ENCODE measurements at regions not wholly inside any gene's neighbourhood (a gene's known extent, or its start where the extent isn't known, plus 50 kb on each side); places are given as distances from the start of the nearest gene placed in this dataset.

GRCh38 chr17:83193336-83194185, 114.2 kb downstream of the METRNL start:
- H3K36me3 ChIP-seq (ENCODE audit: control insufficient read depth in 2 of 2, insufficient read depth in 2 of 2, low read length in 1 of 2) = no peaks in the 10 kb centered on the region
- peaks cover 6 to 18% of the 10 kb centered on the region in 2 donors for H3K4me1 ChIP-seq (ENCODE audit: control insufficient read depth in 2 of 2, insufficient read depth in 2 of 2, low read length in 2 of 2)
- H3K27ac ChIP-seq (ENCODE audit: low read depth in 1 of 2, low read length in 1 of 2) = no peak overlapping the region
- peak in 1 of 9 donors; percentile 21 for DNase-seq (ENCODE audit: low read depth in 6 of 9, low spot score in 9 of 9)
- WGBS = 28% methylated on average over 13 of the region's 13 CpGs
- peaks cover 0 to 2% of the 10 kb centered on the region in 2 donors for H3K9me3 ChIP-seq (ENCODE audit: control insufficient read depth in 2 of 2, insufficient read depth in 1 of 2, low read length in 1 of 2)
- H3K27me3 ChIP-seq (ENCODE audit: control insufficient read depth in 2 of 2, insufficient read depth in 1 of 2, low read length in 1 of 2) = peaks cover 0 to under 1% of the 10 kb centered on the region in 2 donors
- no peak overlapping the region for H3K4me3 ChIP-seq (ENCODE audit: low read length in 2 of 2)

- Histone ChIP-seq H3K4me3 (ENCODE audit: low read length in 2 of 2) (no peak overlapping the region), H3K4me1 (ENCODE audit: control insufficient read depth in 2 of 2, insufficient read depth in 2 of 2, low read length in 2 of 2) (peaks cover 8 to 24% of the 10 kb centered on the region in 2 donors), H3K27ac (ENCODE audit: low read depth in 1 of 2, low read length in 1 of 2) (no peak overlapping the region), H3K9me3 (ENCODE audit: control insufficient read depth in 2 of 2, insufficient read depth in 1 of 2, low read length in 1 of 2) (peaks cover 0 to 2% of the 10 kb centered on the region in 2 donors), H3K27me3 (ENCODE audit: control insufficient read depth in 2 of 2, insufficient read depth in 1 of 2, low read length in 1 of 2) (peaks cover 0 to 6% of the 10 kb centered on the region in 2 donors), H3K36me3 (ENCODE audit: control insufficient read depth in 2 of 2, insufficient read depth in 2 of 2, low read length in 1 of 2) (no peaks in the 10 kb centered on the region)
- 31% methylated on average over 7 of the region's 7 CpGs for WGBS
- no peak for DNase-seq (ENCODE audit: low read depth in 6 of 9, low spot score in 9 of 9)
Observed at GRCh38 chr17:83194186-83194561, 114.8 kb downstream of the METRNL start.

GRCh38 chr17:83194761-83195329, 115.4 kb downstream of the METRNL start:
- no peak overlapping the region for H3K27ac ChIP-seq (ENCODE audit: low read depth in 1 of 2, low read length in 1 of 2)
- H3K9me3 ChIP-seq (ENCODE audit: control insufficient read depth in 2 of 2, insufficient read depth in 1 of 2, low read length in 1 of 2) = peaks cover 0 to 2% of the 10 kb centered on the region in 2 donors
- no peak for DNase-seq (ENCODE audit: low read depth in 6 of 9, low spot score in 9 of 9)
- peaks cover 0 to 12% of the 10 kb centered on the region in 2 donors for H3K27me3 ChIP-seq (ENCODE audit: control insufficient read depth in 2 of 2, insufficient read depth in 1 of 2, low read length in 1 of 2)
- H3K36me3 ChIP-seq (ENCODE audit: control insufficient read depth in 2 of 2, insufficient read depth in 2 of 2, low read length in 1 of 2) = no peaks in the 10 kb centered on the region
- 94% methylated on average over 24 of the region's 24 CpGs for WGBS
- no peak overlapping the region for H3K4me3 ChIP-seq (ENCODE audit: low read length in 2 of 2)
- peaks cover 15 to 31% of the 10 kb centered on the region in 2 donors for H3K4me1 ChIP-seq (ENCODE audit: control insufficient read depth in 2 of 2, insufficient read depth in 2 of 2, low read length in 2 of 2)

GRCh38 chr17:83195330-83196023, 116.1 kb downstream of the METRNL start:
- Histone ChIP-seq H3K9me3 (ENCODE audit: control insufficient read depth in 2 of 2, insufficient read depth in 1 of 2, low read length in 1 of 2) (peaks cover 0 to 2% of the 10 kb centered on the region in 2 donors), H3K4me1 (ENCODE audit: control insufficient read depth in 2 of 2, insufficient read depth in 2 of 2, low read length in 2 of 2) (peaks cover 20 to 37% of the 10 kb centered on the region in 2 donors), H3K27me3 (ENCODE audit: control insufficient read depth in 2 of 2, insufficient read depth in 1 of 2, low read length in 1 of 2) (peaks cover 0 to 19% of the 10 kb centered on the region in 2 donors), H3K36me3 (ENCODE audit: control insufficient read depth in 2 of 2, insufficient read depth in 2 of 2, low read length in 1 of 2) (no peaks in the 10 kb centered on the region), H3K27ac (ENCODE audit: low read depth in 1 of 2, low read length in 1 of 2) (no peak overlapping the region), H3K4me3 (ENCODE audit: low read length in 2 of 2) (no peak overlapping the region)
- no peak for DNase-seq (ENCODE audit: low read depth in 6 of 9, low spot score in 9 of 9)
- WGBS = 92% methylated on average over 20 of the region's 20 CpGs

GRCh38 chr17:83196024-83196365, 116.6 kb downstream of the METRNL start:
- no peak for DNase-seq (ENCODE audit: low read depth in 6 of 9, low spot score in 9 of 9)
- H3K27ac ChIP-seq (ENCODE audit: low read depth in 1 of 2, low read length in 1 of 2) = no peak overlapping the region
- whole genome bisulfite sequencing = 91% methylated on average over 9 of the region's 9 CpGs
- H3K27me3 ChIP-seq (ENCODE audit: control insufficient read depth in 2 of 2, insufficient read depth in 1 of 2, low read length in 1 of 2) = peaks cover 0 to 20% of the 10 kb centered on the region in 2 donors
- H3K9me3 ChIP-seq (ENCODE audit: control insufficient read depth in 2 of 2, insufficient read depth in 1 of 2, low read length in 1 of 2) = peaks cover 0 to 2% of the 10 kb centered on the region in 2 donors
- H3K36me3 ChIP-seq (ENCODE audit: control insufficient read depth in 2 of 2, insufficient read depth in 2 of 2, low read length in 1 of 2) = no peaks in the 10 kb centered on the region
- H3K4me1 ChIP-seq (ENCODE audit: control insufficient read depth in 2 of 2, insufficient read depth in 2 of 2, low read length in 2 of 2) = peaks cover 21 to 42% of the 10 kb centered on the region in 2 donors
- no peak overlapping the region for H3K4me3 ChIP-seq (ENCODE audit: low read length in 2 of 2)

GRCh38 chr17:83196366-83196765, 117.0 kb downstream of the METRNL start:
- Histone ChIP-seq H3K36me3 (ENCODE audit: control insufficient read depth in 2 of 2, insufficient read depth in 2 of 2, low read length in 1 of 2) (no peaks in the 10 kb centered on the region), H3K27me3 (ENCODE audit: control insufficient read depth in 2 of 2, insufficient read depth in 1 of 2, low read length in 1 of 2) (peaks cover 0 to 20% of the 10 kb centered on the region in 2 donors), H3K4me3 (ENCODE audit: low read length in 2 of 2) (no peak overlapping the region), H3K9me3 (ENCODE audit: control insufficient read depth in 2 of 2, insufficient read depth in 1 of 2, low read length in 1 of 2) (peaks cover 0 to 2% of the 10 kb centered on the region in 2 donors), H3K4me1 (ENCODE audit: control insufficient read depth in 2 of 2, insufficient read depth in 2 of 2, low read length in 2 of 2) (peaks cover 21 to 46% of the 10 kb centered on the region in 2 donors), H3K27ac (ENCODE audit: low read depth in 1 of 2, low read length in 1 of 2) (no peak overlapping the region)
- 98% methylated on average over 10 of the region's 10 CpGs for WGBS
- no peak for DNase-seq (ENCODE audit: low read depth in 6 of 9, low spot score in 9 of 9)

- DNase-seq (ENCODE audit: low read depth in 6 of 9, low spot score in 9 of 9) = no peak
- H3K4me3 ChIP-seq (ENCODE audit: low read length in 2 of 2) = no peak overlapping the region
- H3K9me3 ChIP-seq (ENCODE audit: control insufficient read depth in 2 of 2, insufficient read depth in 1 of 2, low read length in 1 of 2) = peaks cover 0 to 2% of the 10 kb centered on the region in 2 donors
- peaks cover 0 to 20% of the 10 kb centered on the region in 2 donors for H3K27me3 ChIP-seq (ENCODE audit: control insufficient read depth in 2 of 2, insufficient read depth in 1 of 2, low read length in 1 of 2)
- no peak overlapping the region for H3K27ac ChIP-seq (ENCODE audit: low read depth in 1 of 2, low read length in 1 of 2)
- 90% methylated on average over 24 of the region's 24 CpGs for WGBS
- no peaks in the 10 kb centered on the region for H3K36me3 ChIP-seq (ENCODE audit: control insufficient read depth in 2 of 2, insufficient read depth in 2 of 2, low read length in 1 of 2)
- H3K4me1 ChIP-seq (ENCODE audit: control insufficient read depth in 2 of 2, insufficient read depth in 2 of 2, low read length in 2 of 2) = peaks cover 21 to 54% of the 10 kb centered on the region in 2 donors
Observed at GRCh38 chr17:83196973-83197880, 117.8 kb downstream of the METRNL start.

- Histone ChIP-seq H3K27me3 (ENCODE audit: control insufficient read depth in 2 of 2, insufficient read depth in 1 of 2, low read length in 1 of 2) (peaks cover 0 to 20% of the 10 kb centered on the region in 2 donors), H3K9me3 (ENCODE audit: control insufficient read depth in 2 of 2, insufficient read depth in 1 of 2, low read length in 1 of 2) (peaks cover 2 to 5% of the 10 kb centered on the region in 2 donors), H3K4me1 (ENCODE audit: control insufficient read depth in 2 of 2, insufficient read depth in 2 of 2, low read length in 2 of 2) (peaks cover 21 to 52% of the 10 kb centered on the region in 2 donors), H3K36me3 (ENCODE audit: control insufficient read depth in 2 of 2, insufficient read depth in 2 of 2, low read length in 1 of 2) (no peaks in the 10 kb centered on the region), H3K4me3 (ENCODE audit: low read length in 2 of 2) (no peak overlapping the region), H3K27ac (ENCODE audit: low read depth in 1 of 2, low read length in 1 of 2) (no peak overlapping the region)
- WGBS = 67% methylated on average over 27 of the region's 27 CpGs
- DNase-seq (ENCODE audit: low read depth in 6 of 9, low spot score in 9 of 9) = no peak
Observed at GRCh38 chr17:83198366-83199341, 119.2 kb downstream of the METRNL start.
